Limb (tissue), 2 donors: ENCODE measurements at regions not wholly inside any gene's neighbourhood (a gene's known extent, or its start where the extent isn't known, plus 50 kb on each side); places are given as distances from the start of the nearest gene placed in this dataset.
"Not testable (repeated sequence)": the region's sequence is repeated elsewhere in the genome, so short reads cannot be mapped to it uniquely, and the experiment has no call there.

Experiments
- DNase-seq, 2 donors: peaks; one replicate each; pipeline ENCODE4 v3.0.0-alpha.2; 2016; ENCODE audit errors: extremely low spot score in 2 of 2

DNA sequence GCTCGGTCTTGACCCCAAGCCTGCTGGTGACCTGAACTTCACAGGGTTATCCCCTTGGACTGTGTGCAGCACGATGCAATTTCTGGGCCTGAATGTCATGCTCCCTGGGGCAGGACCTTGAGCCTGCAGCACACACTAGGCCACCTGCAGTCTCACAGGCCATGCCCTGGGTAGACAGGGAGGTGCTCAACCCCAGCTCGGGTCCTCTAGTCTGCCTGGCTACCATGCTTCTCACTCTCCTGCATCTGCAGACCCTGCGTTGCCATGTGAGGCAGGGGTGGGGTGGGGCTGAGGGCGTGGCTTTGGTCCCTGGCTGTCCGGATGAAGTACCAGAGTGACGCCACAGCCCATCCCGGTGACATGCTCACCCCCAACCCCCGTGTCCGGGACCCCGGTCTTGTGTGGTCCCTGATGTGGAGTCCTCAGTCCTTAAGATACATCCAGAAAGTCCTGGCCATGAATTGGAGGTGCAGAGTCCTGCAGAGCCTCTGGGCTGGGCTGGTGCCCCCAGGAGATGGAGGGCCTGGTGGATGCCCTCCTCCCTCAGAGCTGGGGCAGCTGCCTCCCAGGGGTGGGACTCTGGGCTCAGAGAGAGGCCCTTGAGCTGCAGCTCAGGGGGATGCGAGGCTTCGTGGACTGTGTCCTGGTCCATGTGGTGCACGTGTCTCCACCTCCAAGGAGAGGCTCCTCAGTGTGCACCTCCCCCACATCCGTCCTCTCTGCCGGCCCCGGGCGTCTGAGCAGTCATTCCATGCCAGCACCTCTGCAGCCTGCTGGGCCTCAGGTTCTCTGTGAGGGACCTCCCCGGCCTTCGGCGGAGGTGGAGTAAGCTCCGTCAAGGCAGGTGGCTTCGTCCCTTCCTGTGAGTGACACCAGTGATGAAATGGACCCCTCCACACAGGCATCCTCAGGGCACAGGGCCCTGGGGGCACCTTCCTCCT is 402.1 kb downstream of the TMEM121 start:
- not testable (repeated sequence) for DNase-seq

DNA sequence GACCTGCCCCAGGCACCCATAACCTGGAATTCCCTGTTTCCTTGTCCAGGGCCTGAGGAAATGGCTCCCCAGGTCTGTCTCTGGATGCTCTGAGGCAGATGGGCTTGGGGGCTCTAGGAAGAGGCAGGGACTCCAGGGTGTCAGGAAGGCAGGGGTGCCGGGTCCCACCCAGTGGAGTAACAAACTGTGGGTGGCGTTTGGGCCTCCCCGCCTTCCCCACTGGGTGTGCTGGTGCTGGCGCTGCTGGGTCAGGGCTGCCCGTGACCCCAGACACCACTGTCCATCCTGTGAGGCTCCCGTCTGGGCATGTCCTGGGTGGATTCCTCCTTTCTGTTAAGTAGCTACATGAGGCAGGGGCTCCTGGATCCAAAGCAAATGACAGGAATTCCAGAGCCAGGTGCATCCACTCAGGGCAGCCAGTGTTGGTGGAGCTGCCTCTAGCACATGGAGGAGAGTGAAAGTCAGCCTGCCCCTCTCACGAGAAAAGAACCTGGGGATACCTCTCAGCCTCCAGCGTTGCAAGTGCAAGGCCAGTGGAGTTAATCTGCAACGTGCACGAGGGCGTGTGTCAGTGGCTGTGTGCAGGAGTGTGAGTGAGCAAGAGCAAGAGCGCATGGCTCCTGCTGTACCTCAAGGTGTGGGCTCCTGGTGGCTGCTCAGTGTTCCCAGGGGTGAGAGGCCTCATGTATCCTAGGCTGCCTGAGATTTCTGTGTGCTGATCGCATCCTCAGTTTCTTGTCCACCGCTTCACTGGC is 403.1 kb downstream of the TMEM121 start:
- DNase-seq = no peak

DNA sequence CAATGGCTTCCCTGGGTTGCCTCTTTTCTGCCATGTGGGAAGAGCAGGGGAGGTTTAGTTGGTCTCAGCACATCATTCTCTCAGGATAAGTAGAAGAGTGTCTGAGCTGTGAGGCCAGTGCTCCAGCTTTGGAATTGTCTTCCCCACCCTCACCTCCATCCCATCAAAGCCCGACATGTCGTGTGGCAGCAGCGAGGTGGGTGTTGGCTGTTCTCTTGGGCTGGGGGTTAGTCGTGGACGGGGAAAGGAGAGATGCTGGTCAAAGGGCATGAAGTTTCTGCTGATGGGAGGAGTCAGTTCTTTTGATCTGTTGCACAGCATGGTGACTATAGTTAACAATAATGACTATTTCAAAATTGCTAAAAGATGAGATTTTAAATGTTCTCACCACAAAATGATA is 404.2 kb downstream of the TMEM121 start:
- DNase-seq = peak in 1 of 2 donors; percentile 6

DNA sequence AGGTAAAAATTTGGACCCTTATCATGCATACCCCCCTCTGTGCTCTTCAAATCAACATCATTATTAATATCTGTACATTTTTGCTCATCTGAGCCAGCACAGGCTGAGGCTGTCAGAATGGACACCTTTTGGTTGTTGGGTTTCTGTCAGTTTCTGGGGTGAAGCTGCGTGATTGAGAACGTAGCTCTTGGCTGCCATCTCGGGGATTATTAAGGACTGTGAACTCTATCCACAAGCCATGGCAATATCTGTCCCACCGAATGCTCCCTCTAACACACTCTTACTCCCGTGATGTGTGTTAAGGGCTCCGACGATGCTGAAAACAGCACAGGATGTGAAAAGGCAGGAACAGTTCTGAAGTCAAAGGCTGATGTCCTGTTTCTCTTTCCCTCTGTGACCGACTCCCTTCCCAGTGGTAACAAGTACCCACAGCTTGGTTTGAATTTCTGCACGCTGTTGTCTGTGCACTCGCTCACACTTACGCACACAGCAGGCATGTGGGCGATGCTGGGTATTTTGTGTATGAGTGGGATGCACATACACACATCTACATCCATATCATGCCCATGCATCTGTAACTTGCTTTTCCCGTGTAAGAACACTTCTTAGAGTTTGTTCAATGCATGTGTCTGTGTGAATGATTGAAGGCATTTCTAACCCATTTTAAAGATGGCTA is 405.6 kb downstream of the TMEM121 start:
- peak in 1 of 2 donors; percentile 3 for DNase-seq

DNA sequence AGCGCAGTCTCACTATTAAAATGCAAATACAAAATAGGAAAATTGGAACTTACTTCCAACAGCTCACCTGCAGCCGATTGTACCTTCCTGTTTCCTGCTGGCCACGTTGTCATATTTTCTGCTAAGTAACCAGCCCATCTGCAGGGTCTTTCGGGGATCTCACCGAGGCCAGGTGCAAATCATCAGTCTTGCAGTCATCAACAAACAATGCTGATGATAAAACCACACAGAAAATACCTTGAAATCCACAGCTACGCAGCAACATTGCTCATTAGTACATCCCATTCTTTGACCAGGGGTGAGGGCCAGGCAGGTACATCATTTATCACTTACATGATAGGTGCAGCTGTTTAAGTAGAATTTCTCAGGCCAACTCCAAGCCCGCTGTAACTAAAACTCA is 406.9 kb downstream of the TMEM121 start:
- DNase-seq = no peak

DNA sequence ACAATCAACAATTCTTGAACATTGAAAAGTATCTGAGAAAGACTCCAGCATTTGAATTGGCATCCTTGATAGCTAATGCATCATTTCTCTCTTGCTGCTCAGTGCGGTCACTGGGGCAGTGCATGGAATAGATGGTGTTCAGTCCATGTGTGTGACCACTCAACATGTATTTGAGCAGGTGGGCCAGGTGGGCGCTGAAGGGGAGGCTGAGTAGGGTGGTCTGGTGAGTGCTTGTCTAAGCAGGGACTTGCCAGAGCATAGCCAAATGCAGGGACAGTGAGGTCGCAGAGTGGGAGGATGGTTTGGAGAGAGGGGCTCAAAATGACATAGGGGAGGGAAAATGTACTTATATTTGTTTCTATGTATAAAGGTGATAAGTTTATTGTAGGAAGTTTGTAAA is 409.0 kb downstream of the TMEM121 start:
- no peak for DNase-seq

DNA sequence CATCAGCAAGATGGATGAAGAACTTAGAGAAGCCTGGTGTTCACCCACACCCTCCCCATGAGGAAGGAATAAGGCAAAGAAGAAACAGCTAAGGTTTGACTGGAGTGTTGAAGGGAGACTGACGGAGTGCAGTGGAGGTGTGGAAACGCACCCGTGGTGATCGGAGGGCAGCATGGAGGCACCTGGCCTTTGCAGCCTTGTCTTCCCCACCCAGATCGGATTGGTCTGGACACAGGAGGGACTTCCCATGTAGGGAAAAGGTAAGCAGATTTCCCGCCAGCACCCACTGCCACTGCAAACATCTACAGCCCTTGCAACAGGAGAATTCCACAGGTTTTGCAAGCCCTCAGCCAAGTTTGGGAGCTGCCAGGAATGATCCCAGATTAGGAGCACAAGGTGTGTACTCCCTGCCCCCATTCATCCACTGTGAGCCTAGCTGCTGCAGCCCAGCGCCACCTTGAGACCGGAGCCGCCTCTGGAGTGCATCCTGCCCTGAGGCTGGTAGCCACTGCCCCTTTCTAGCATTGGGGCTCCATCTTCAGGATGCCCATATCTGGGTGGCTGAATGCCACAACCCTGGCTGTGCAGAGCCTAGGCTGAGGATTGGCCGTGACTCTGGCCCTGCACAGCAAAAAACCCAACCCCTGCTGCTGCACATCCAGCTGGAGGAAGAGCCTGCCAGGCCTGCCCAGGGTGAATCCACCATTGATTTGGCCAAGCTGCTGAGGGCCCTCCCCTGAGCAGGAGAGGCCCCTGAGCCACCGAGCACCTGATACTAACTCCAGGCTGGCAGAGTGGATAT is 411.1 kb downstream of the TMEM121 start:
- DNase-seq = no peak

DNA sequence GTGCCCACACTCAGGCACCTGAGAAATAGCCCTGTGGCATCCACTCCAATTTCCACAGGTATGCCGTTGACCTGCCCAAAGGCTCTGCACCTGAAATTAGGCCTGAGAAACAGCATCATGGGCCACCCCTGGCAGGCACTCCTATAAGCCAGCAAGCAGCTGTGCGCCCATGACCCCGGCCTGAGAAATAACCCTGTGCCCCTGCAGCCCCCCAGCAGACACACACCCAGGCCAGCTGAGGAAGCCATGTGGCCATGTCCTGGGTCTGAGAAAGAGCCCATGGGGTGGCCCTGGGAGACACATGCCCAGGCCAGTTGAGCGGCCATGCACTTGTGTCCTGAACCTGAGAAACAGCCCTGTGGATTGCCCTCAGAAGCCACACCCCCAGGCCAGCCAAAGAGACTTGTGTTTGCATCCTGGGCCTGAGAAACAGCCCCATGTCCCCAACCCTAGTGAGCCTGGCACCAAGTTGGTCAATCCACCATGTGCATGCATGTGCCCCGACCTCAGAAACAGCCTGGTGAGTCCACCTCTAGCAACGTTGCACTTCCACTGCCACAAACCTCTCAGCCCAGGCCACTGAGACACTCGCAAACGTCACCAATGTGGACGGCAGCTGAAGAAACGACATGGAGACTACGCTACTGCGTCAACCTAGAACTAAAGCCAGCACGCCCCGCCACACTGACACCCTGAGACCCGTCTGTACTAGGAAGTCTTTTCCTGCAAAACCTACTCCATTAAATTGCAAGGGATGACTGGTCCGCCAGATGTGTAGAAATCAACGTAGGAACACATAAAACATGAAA is 411.9 kb downstream of the TMEM121 start:
- DNase-seq = no peak

DNA sequence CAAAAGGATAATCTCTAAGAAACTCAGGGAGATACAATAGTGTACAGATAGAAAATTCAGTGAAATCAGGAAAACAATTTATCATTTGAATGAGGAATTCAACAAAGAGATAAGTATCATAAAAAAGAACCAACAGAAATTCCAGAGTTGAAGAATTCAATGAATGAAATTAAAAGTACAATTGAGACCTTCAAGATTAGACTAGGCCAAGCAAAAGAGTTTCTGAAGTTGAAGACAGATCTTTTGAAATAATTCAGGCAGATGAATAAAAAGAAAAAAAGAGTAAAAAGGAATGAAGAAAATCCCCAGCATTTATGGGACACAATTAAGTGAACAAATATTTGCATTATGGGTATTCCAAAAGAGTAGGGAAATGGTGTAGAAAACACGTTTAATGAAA is 412.6 kb downstream of the TMEM121 start:
- DNase-seq = no peak

DNA sequence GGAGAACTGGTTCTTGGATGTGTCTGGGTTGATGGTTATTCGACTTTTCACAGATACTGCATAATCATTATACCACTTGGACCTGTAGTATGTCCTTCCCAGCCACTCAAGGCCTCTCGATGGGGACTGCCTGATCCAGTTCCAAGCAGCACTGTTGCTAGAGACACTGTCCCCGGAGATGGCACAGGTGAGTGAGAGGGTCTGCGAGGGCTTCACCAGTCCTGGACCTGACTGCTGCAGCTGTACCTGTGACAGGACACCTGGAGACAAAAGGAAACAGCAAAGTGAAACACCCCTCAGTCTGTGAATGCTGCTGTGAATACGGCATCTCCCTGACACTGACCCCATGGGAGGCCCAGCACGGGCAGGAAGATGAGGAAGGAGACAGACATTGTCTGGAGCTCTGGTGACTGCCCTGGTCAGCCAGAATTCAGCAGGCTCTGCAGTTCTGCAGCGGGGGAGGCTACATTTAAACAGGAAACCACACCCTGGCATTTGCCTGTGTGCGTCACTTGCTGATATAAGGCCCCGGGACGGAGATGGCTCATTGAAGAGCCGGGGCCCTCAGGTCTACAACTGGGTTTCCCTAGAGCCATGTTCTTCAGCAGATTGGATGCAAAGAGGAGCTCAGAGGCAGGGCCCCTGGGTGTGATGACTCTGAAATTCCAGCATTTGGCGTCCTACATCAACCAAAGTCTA is 413.6 kb downstream of the TMEM121 start:
- no peak for DNase-seq

DNA sequence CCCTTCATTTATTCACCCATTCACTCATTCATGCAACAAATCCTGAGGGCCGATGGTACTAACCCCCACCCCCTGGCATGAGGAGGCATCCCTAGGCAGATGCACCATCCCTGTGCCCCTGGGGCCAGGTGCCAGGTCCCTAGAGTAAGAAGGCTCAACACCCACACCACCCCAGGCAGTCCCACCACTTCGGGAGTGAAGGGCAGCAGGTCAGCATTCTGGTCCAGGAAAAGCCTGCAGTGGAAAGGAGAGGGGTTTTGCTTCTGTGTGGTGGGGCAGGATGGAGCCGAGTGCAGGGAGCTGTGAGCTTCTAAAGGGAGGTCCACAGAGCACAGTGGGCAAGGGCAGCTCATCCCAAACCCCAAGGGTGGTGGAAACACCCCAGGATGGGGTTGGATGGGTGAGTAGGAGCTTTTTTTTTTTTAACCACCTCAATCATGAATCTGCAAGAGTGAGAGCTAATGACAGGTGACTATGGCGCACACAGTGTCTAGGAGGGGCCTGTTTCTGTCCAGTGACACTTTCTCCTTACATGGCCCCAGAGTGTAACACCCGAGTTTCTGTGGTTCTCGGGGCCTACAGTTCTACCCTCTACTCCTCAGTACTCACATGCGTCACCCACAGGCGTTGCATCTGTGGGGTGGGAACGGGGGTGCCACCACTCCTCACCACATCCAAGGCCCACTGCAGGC is 414.3 kb downstream of the TMEM121 start:
- DNase-seq = no peak

DNA sequence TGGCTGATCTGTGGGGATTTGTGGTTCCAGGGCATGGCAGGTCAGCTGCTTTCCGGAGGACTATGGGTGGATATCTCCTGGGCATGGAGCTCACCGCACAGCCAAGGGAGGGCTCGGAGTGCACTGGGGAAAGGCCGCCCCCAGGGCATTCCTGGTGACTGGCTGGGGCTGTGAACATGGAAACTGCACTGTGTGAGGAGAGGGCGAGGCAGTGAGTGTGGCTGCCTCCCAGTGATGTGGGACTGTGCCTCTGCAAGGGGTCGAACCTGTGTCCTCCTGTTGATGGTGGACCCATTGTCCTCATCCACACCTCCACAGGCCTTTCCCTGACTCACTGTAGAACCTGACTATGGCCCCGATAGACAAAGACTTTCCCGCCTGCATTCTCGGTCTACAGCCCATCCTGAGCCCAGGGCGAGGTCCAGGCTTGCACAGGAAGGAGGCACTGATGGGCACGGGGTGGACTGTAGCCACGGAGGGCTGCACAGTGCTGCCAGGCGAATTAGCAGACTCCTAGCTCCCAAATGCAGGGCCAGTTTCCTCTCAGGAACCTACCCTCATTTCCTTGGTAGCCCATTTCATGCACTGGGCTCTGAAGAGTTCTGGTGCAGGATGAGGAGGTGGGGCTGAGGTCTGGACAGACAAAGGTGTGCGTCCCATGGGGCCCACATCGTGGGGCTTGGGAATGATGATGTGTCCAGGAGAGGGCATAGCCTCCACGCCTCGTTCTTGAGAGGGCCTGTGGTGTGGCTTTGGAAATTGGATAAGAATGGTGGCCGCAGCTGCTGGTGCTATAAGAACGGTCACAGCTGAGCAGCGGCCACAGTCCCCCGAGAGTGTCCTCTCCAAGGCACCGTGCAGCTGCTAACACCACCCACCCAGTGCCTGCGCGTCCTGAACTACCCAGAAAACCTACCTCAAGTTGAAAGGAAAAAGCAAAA is 415.1 kb downstream of the TMEM121 start:
- no peak for DNase-seq

DNA sequence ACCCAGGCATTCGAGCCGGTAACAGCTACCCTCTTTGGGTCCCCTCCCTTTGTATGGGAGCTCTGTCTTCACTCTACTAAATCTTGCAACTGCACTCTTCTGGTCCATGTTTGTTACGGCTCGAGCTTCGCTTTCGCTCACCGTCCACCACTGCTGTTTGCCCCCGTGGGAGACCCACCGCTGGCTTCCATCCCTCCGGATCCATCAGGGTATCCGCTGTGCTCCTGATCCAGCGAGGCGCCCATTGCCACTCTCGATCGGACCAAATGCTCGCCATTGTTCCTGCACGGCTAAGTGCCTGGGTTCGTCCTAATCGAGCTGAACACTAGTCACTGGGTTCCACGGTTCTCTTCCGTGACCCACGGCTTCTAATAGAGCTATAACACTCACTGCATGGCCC is 416.3 kb downstream of the TMEM121 start:
- DNase-seq = not testable (repeated sequence)

DNA sequence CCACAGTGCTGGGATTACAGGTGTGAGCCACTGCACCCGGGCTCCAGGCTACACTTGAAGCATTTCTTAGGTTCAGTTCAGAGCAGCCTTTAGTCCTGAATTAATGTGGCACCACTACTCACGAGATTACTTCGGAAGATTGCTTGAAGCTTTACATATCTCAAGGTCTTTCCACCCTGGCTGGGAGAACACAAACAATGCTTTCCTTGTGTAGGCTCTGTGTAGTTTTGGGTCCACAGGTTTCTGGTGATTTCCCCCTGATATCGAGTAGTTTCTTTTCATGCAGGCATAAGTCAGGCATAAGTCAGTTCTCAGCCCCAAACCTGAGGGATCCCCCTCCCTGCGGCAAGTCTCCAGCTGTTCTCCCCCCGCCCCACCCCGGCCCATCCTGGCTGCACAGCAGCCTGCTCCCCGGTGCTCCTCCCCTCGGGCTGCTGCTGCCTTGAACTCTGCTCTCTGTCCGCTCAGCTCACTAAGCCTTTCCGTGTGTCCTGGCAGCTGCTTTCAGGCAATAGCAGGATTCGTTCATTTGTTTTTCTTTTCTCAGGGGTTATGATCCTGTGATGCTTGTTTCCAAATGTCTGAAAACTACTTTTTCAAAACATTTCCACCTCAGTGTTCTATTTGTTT is 417.7 kb downstream of the TMEM121 start:
- DNase-seq = no peak

DNA sequence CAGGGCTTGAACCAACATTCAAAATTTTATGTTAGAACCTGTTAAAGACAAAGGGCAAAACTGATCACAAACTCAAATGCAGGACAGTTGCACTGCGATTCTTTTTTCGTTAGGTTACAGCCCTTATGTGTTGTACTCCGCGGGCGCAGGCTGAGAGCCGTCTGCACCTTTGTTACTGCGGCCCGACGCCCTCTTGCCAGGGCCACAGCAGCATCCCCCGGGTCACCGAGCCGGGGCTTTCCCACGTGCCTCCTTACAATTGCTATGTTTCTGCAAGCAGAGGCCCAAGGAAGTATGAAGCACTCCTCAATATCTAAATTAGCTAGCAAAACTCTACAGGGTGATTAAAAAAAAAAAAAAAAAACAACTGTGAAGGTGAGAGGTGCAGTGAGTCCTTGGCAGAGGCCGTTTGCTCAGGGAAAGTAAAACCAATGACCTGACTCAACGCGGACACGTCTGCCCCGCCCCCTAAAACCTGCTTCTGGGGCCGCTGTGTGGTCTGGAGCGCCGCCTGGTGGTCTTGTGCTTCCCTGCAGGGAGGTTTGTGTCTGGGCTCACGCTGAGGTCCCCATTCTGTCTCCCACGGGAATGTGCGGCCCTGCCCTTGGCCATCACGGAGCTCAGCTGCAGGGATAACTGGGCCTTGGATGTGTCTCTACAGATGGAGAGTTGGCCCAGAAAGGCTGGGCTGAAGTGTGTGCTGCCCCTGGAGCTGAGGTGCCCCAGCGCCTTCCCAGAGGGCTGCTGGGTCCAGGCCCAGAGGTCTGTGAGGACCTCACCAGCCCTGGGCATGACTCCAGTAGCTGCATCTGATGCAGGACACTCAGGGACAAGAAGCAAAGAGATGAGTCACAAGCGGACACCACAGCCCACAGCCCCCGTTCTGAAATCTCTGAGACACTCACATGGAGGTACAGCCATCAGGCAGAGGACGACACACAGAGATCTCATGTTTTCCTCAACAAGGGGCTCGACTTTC is 418.5 kb downstream of the TMEM121 start:
- no peak for DNase-seq

DNA sequence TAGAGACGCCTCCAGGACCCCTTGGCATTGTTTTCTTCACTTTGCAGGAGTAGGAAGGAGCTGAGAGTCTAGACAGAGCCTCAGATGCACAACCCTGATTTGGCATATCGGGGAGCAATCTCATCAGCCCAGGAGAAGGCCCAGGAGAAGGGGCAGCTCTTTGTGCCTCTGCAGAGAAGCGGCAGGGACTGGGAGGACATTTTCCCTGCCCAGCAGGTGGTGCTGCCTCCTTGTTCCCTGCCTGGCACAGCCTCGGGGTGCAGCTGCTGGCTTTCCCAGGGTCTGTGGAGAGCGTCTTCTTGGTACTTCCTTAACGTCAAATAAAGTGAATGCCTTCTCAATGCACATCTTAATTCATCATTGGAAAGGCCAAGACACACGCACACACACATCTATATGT is 419.5 kb downstream of the TMEM121 start:
- DNase-seq = no peak
